WTC11 (cell line): ENCODE measurements at regions not wholly inside any gene's neighbourhood (a gene's known extent, or its start where the extent isn't known, plus 50 kb on each side); places are given as distances from the start of the nearest gene placed in this dataset.

Source experiments
- ESRRA ChIP-seq: sonication (generic); formaldehyde crosslinking; IDR thresholded peaks from 2 replicates; pipeline ENCODE4 v1.8.1; 2022; ENCODE audit warnings: mild to moderate bottlenecking, missing genetic modification reagents, borderline replicate concordance
- JUN ChIP-seq: sonication (generic); formaldehyde crosslinking; IDR thresholded peaks from 2 replicates; pipeline ENCODE4 v1.8.0; 2023; ENCODE audit warnings: mild to moderate bottlenecking, missing genetic modification reagents
- NR2C2 ChIP-seq: sonication (generic); formaldehyde crosslinking; IDR thresholded peaks from 2 replicates; pipeline ENCODE4 v1.8.0; 2022; ENCODE audit warnings: mild to moderate bottlenecking, missing genetic modification reagents
- SP1 ChIP-seq: sonication (generic); formaldehyde crosslinking; conservative IDR thresholded peaks from 2 replicates; pipeline ENCODE4 v1.8.1; 2022; ENCODE audit warnings: missing genetic modification reagents
- TEAD1 ChIP-seq: sonication (generic); formaldehyde crosslinking; IDR thresholded peaks from 2 replicates; pipeline ENCODE4 v1.8.0; 2022; ENCODE audit warnings: mild to moderate bottlenecking, missing genetic modification reagents
- ZNF416 ChIP-seq: fragments of 250-450 bp; sonication (Bioruptor Pico); IDR thresholded peaks from 2 replicates; pipeline ENCODE4 v1.9.0; 2021; ENCODE audit warnings: mild to moderate bottlenecking, inconsistent platforms
- ZNF512 ChIP-seq: sonication (generic); formaldehyde crosslinking; IDR thresholded peaks from 2 replicates; pipeline ENCODE4 v1.8.1; 2022; ENCODE audit warnings: missing genetic modification reagents, borderline replicate concordance
- TF ChIP-seq, protein P1 (sequence below): fragments of 250-450 bp; sonication (Bioruptor Pico); IDR thresholded peaks from 2 replicates; pipeline ENCODE4 v1.9.0; 2021; ENCODE audit warnings: mild to moderate bottlenecking
- TF ChIP-seq, protein P2 (sequence below): fragments of 200-600 bp; IDR thresholded peaks from 2 replicates; pipeline ENCODE4 v1.8.0; 2022; ENCODE audit warnings: antibody characterized with exemption
- TF ChIP-seq, protein P3 (sequence below): sonication (generic); formaldehyde crosslinking; IDR thresholded peaks from 2 replicates; pipeline ENCODE4 v1.8.1; 2022; ENCODE audit warnings: mild to moderate bottlenecking, moderate library complexity, missing genetic modification reagents

GRCh38 chr9:92185096-92185495 lies 69.9 kb upstream of the SPTLC1 start:
- no peak for TF ChIP-seq ESRRA (CRISPR knock-in tag)
- no peak for TF ChIP-seq NR2C2 (CRISPR knock-in tag)
- TF ChIP-seq, protein P1, sequence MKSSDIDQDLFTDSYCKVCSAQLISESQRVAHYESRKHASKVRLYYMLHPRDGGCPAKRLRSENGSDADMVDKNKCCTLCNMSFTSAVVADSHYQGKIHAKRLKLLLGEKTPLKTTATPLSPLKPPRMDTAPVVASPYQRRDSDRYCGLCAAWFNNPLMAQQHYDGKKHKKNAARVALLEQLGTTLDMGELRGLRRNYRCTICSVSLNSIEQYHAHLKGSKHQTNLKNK (CRISPR knock-in tag): no peak
- TF ChIP-seq, protein P2, sequence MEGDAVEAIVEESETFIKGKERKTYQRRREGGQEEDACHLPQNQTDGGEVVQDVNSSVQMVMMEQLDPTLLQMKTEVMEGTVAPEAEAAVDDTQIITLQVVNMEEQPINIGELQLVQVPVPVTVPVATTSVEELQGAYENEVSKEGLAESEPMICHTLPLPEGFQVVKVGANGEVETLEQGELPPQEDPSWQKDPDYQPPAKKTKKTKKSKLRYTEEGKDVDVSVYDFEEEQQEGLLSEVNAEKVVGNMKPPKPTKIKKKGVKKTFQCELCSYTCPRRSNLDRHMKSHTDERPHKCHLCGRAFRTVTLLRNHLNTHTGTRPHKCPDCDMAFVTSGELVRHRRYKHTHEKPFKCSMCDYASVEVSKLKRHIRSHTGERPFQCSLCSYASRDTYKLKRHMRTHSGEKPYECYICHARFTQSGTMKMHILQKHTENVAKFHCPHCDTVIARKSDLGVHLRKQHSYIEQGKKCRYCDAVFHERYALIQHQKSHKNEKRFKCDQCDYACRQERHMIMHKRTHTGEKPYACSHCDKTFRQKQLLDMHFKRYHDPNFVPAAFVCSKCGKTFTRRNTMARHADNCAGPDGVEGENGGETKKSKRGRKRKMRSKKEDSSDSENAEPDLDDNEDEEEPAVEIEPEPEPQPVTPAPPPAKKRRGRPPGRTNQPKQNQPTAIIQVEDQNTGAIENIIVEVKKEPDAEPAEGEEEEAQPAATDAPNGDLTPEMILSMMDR: no peak
- no peak for TF ChIP-seq ZNF512 (CRISPR knock-in tag)
- no peak for TF ChIP-seq ZNF416 (CRISPR knock-in tag)
- no peak for TF ChIP-seq TEAD1 (CRISPR knock-in tag)
- TF ChIP-seq, protein P3, sequence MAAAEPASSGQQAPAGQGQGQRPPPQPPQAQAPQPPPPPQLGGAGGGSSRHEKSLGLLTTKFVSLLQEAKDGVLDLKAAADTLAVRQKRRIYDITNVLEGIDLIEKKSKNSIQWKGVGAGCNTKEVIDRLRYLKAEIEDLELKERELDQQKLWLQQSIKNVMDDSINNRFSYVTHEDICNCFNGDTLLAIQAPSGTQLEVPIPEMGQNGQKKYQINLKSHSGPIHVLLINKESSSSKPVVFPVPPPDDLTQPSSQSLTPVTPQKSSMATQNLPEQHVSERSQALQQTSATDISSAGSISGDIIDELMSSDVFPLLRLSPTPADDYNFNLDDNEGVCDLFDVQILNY (CRISPR knock-in tag): no peak
- TF ChIP-seq JUN (CRISPR knock-in tag): no peak
- no peak for TF ChIP-seq SP1 (CRISPR knock-in tag)
